ENCODE measurements at regions not wholly inside any gene's neighbourhood (a gene's known extent, or its start where the extent isn't known, plus 50 kb on each side); places are given as distances from the start of the nearest gene placed in this dataset.

- TF ChIP-seq CTCF (IDR thresholded peaks at IDR 0.05; ENCODE audit: insufficient read depth, low read length): no peak
- no peak for DNase-seq (ENCODE audit: low read depth)
- no peak overlapping the region for H3K4me3 ChIP-seq (ENCODE audit: low read depth, low read length)
Measured at GRCh38 chr1:22196041-22196440, 53.1 kb upstream of the WNT4 start.

GRCh38 chr1:22196641-22197040 is 53.7 kb upstream of the WNT4 start:
- TF ChIP-seq CTCF (IDR thresholded peaks at IDR 0.05; ENCODE audit: insufficient read depth, low read length): no peak
- no peak overlapping the region for H3K4me3 ChIP-seq (ENCODE audit: low read depth, low read length)
- DNase-seq (ENCODE audit: low read depth): no peak

- no peak for DNase-seq (ENCODE audit: low read depth)
- H3K4me3 ChIP-seq (ENCODE audit: low read depth, low read length): no peak overlapping the region
- TF ChIP-seq CTCF (IDR thresholded peaks at IDR 0.05; ENCODE audit: insufficient read depth, low read length): no peak
Measured at GRCh38 chr1:22197644-22198043, 54.7 kb upstream of the WNT4 start.

GRCh38 chr1:22201023-22201422 is 58.1 kb upstream of the WNT4 start:
- H3K4me3 ChIP-seq (ENCODE audit: low read depth, low read length): no peak overlapping the region
- TF ChIP-seq CTCF (IDR thresholded peaks at IDR 0.05; ENCODE audit: insufficient read depth, low read length): no peak
- DNase-seq (ENCODE audit: low read depth): no peak

GRCh38 chr1:22203335-22203734 is 60.4 kb upstream of the WNT4 start:
- TF ChIP-seq CTCF (IDR thresholded peaks at IDR 0.05; ENCODE audit: insufficient read depth, low read length): no peak
- no peak overlapping the region for H3K4me3 ChIP-seq (ENCODE audit: low read depth, low read length)
- DNase-seq (ENCODE audit: low read depth): no peak

GRCh38 chr1:22204057-22204840 is 61.4 kb upstream of the WNT4 start:
- DNase-seq (ENCODE audit: low read depth): no peak
- TF ChIP-seq CTCF (IDR thresholded peaks at IDR 0.05; ENCODE audit: insufficient read depth, low read length): no peak
- H3K4me3 ChIP-seq (ENCODE audit: low read depth, low read length): no peak overlapping the region

All from fibroblast of the aortic adventitia (primary cell).